ENCODE measurements at regions not wholly inside any gene's neighbourhood (a gene's known extent, or its start where the extent isn't known, plus 50 kb on each side); places are given as distances from the start of the nearest gene placed in this dataset.

DNA sequence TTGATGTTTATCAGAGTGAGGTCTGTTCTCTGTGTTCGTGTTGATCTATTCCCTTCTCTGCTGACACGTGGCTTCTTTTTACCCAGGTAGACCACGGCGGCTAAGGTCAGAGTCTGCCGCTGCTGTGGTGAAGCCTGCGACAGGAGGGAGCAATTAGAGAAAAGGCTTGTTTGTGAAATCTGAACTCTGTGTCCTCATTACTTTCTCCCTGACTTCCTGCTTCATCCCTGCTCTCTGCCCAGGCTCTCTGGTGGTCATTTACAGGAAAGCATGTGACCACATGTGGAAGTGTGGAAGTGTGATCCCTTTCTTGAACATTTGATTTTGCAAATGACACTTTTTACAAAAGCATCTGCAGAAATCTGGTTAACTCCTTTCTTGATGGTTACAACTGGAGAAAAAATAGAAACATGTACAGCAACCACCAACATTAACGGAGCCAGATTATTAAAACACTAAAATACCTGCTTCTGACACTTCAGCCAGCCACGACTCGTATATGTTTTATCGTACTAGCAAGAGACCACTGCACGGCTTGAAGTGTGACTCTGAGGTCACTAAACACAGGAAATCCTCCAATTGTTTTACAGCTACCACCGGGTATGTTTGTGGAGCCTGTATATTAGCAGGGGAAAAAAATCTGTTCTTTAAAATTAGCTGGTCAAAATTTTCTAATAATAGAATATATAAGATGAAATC is 388.6 kb upstream of the TMPO start:
- Histone ChIP-seq H3K27me3 (ENCODE audit: insufficient read depth, poor library complexity, severe bottlenecking) (peaks cover 13% of the 10 kb centered on the region), H3K27ac (replicated peaks) (no peak overlapping the region), H3K4me3 (replicated peaks; ENCODE audit: insufficient read depth, low read length) (no peak overlapping the region)
- no peak for TF ChIP-seq GABPA (IDR thresholded peaks at IDR 0.05; ENCODE audit: low read depth)
- no peak for DNase-seq (ENCODE audit: low read depth in 1 of 2, low spot score in 1 of 2)

DNA sequence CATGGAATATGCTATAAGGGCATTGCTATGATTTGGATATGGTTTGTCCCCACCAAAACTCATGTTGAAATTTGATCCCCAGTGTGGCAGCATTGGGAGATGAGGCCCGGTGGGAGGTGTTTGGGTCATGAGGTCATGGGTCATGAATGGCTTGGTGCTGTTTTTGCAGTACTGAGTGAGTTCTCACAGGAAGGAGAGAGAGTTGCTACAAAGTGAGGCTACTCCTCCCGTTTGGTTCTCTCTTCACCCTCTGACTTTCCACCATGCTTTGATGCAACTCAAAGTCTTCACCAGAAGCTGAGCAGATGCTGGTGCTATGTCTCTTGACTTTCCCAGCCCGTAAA is 388.1 kb upstream of the TMPO start:
- no peak for DNase-seq (ENCODE audit: low read depth in 1 of 2, low spot score in 1 of 2)
- TF ChIP-seq GABPA (IDR thresholded peaks at IDR 0.05; ENCODE audit: low read depth) (no peak), SPI1 (IDR thresholded peaks at IDR 0.05; ENCODE audit: borderline replicate concordance, low read depth) (no peak), POLR2AphosphoS5 (IDR thresholded peaks at IDR 0.05; ENCODE audit: low read depth) (no peak)
- TF ChIP-seq, protein P1, sequence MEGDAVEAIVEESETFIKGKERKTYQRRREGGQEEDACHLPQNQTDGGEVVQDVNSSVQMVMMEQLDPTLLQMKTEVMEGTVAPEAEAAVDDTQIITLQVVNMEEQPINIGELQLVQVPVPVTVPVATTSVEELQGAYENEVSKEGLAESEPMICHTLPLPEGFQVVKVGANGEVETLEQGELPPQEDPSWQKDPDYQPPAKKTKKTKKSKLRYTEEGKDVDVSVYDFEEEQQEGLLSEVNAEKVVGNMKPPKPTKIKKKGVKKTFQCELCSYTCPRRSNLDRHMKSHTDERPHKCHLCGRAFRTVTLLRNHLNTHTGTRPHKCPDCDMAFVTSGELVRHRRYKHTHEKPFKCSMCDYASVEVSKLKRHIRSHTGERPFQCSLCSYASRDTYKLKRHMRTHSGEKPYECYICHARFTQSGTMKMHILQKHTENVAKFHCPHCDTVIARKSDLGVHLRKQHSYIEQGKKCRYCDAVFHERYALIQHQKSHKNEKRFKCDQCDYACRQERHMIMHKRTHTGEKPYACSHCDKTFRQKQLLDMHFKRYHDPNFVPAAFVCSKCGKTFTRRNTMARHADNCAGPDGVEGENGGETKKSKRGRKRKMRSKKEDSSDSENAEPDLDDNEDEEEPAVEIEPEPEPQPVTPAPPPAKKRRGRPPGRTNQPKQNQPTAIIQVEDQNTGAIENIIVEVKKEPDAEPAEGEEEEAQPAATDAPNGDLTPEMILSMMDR (IDR thresholded peaks at IDR 0.05; ENCODE audit: insufficient read depth, low read length) = no peak
- TF ChIP-seq, protein P2, sequence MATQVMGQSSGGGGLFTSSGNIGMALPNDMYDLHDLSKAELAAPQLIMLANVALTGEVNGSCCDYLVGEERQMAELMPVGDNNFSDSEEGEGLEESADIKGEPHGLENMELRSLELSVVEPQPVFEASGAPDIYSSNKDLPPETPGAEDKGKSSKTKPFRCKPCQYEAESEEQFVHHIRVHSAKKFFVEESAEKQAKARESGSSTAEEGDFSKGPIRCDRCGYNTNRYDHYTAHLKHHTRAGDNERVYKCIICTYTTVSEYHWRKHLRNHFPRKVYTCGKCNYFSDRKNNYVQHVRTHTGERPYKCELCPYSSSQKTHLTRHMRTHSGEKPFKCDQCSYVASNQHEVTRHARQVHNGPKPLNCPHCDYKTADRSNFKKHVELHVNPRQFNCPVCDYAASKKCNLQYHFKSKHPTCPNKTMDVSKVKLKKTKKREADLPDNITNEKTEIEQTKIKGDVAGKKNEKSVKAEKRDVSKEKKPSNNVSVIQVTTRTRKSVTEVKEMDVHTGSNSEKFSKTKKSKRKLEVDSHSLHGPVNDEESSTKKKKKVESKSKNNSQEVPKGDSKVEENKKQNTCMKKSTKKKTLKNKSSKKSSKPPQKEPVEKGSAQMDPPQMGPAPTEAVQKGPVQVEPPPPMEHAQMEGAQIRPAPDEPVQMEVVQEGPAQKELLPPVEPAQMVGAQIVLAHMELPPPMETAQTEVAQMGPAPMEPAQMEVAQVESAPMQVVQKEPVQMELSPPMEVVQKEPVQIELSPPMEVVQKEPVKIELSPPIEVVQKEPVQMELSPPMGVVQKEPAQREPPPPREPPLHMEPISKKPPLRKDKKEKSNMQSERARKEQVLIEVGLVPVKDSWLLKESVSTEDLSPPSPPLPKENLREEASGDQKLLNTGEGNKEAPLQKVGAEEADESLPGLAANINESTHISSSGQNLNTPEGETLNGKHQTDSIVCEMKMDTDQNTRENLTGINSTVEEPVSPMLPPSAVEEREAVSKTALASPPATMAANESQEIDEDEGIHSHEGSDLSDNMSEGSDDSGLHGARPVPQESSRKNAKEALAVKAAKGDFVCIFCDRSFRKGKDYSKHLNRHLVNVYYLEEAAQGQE (IDR thresholded peaks at IDR 0.05; ENCODE audit: insufficient replicate concordance, low read depth) = no peak
- Histone ChIP-seq H3K27ac (replicated peaks) (no peak overlapping the region), H3K27me3 (ENCODE audit: insufficient read depth, poor library complexity, severe bottlenecking) (peaks cover 13% of the 10 kb centered on the region), H3K4me3 (replicated peaks; ENCODE audit: insufficient read depth, low read length) (no peak overlapping the region)

DNA sequence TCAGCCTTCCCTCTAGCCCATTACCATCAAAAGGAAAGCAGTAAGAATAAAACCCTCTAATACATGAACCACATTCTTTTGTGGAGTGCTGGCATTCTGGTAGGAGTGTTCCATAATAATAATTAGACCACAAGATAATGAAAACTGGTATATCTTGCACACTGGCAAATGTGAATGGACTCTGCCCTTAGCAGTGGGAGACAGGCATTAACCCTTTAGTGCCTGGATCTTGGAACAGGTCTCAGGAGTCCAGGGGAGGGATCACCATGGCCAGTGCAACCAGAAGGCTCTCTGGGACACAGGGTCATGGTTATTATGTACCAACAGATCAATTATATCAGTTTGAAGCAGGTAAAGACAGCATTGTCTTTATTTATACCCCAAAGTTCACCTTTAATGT is 387.5 kb upstream of the TMPO start:
- TF ChIP-seq GABPA (IDR thresholded peaks at IDR 0.05; ENCODE audit: low read depth) (no peak), SPI1 (IDR thresholded peaks at IDR 0.05; ENCODE audit: borderline replicate concordance, low read depth) (no peak), POLR2AphosphoS5 (IDR thresholded peaks at IDR 0.05; ENCODE audit: low read depth) (no peak)
- TF ChIP-seq, protein P1 (IDR thresholded peaks at IDR 0.05; ENCODE audit: insufficient read depth, low read length) = no peak
- TF ChIP-seq, protein P2 (IDR thresholded peaks at IDR 0.05; ENCODE audit: insufficient replicate concordance, low read depth) = no peak
- DNase-seq (ENCODE audit: low read depth in 1 of 2, low spot score in 1 of 2) = no peak
- no peak overlapping the region for H3K27ac ChIP-seq (replicated peaks)

DNA sequence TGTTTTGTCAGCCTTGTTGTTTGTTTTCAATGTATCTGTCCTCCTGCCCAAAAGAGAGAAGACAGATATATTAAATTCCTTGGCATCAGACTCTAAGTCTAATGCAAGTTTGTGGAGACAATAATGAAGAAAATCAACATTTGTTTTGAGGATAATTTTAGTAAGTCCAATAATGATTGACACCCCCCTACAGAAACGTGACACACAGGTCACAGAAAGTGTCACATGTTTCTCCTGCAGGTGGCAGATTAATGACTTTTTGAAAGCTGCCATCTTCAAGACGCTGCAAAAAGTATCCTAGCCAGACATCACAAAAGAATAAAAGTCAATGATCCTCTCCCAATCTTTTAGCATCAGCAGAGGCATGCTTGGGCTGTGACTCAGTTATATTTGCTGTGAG is 378.8 kb upstream of the TMPO start:
- TF ChIP-seq, protein P2 (IDR thresholded peaks at IDR 0.05; ENCODE audit: insufficient replicate concordance, low read depth) = no peak
- TF ChIP-seq, protein P1 (IDR thresholded peaks at IDR 0.05; ENCODE audit: insufficient read depth, low read length) = no peak
- TF ChIP-seq SPI1 (IDR thresholded peaks at IDR 0.05; ENCODE audit: borderline replicate concordance, low read depth) = no peak
- TF ChIP-seq GABPA (IDR thresholded peaks at IDR 0.05; ENCODE audit: low read depth) = no peak
- TF ChIP-seq POLR2AphosphoS5 (IDR thresholded peaks at IDR 0.05; ENCODE audit: low read depth) = no peak

More for the DNA sequence above, 387.5 kb upstream of the TMPO start:
- H3K27me3 ChIP-seq (ENCODE audit: insufficient read depth, poor library complexity, severe bottlenecking) = peaks cover 12% of the 10 kb centered on the region
- H3K4me3 ChIP-seq (replicated peaks; ENCODE audit: insufficient read depth, low read length) = no peak overlapping the region

More for the DNA sequence above, 378.8 kb upstream of the TMPO start:
- no peak overlapping the region for H3K27ac ChIP-seq (replicated peaks)
- no peak overlapping the region for H3K4me3 ChIP-seq (replicated peaks; ENCODE audit: insufficient read depth, low read length)
- no peaks in the 10 kb centered on the region for H3K27me3 ChIP-seq (ENCODE audit: insufficient read depth, poor library complexity, severe bottlenecking)
- no peak for DNase-seq (ENCODE audit: low read depth in 1 of 2, low spot score in 1 of 2)

Measured in HL-60 (cell line).